COLO668 (cell line): ENCODE measurements at regions not wholly inside any gene's neighbourhood (a gene's known extent, or its start where the extent isn't known, plus 50 kb on each side); places are given as distances from the start of the nearest gene placed in this dataset.

Experiments
- DNase-seq: peaks from one replicate; lab custom pipeline; 2025; ENCODE audit not compliant: unreplicated experiment; lab: John Stamatoyannopoulos, UW

DNA sequence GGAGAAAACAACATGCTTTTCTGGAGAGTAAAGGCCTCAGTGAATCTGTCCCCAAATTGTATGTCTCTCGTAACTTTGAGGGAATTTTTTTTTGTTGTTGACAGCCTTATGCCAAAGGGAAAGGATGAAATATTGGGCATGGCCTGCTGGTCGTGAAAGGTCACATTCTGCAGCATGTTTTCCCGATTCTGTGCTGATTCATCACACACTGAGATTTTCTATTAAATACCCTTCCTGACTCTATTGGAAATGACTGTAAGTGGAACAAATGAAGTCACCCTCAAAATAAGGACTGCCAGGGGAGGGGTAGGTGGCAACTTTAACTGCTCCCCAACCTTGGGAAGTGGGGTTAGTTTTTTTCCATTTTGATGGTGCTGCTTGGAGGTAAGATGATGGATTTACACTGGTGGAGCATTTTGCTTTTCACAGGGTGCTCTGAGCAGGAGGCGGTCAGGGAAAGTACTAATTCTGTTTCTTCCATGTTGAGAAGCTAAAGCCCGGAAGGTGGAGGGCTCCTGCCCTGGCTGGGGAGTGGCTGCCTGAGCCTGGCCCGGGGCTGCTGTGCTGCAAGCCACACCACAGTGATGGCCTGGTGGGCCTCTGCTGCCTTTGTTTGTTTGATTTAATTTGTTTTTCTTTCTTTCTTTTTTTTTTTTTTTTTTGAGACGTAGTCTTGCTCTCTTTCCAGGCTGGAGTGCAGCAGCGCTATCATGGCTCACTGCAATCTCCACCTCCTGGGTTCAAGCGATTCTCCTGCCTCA, 116.8 kb upstream of the SPATA13 start:
- DNase-seq = no peak

GRCh38 chr13:24045597-24045996, 114.9 kb upstream of the SPATA13 start:
- no peak for DNase-seq

- no peak for DNase-seq
Observed at GRCh38 chr13:24050292-24050711, 110.2 kb upstream of the SPATA13 start.

DNA sequence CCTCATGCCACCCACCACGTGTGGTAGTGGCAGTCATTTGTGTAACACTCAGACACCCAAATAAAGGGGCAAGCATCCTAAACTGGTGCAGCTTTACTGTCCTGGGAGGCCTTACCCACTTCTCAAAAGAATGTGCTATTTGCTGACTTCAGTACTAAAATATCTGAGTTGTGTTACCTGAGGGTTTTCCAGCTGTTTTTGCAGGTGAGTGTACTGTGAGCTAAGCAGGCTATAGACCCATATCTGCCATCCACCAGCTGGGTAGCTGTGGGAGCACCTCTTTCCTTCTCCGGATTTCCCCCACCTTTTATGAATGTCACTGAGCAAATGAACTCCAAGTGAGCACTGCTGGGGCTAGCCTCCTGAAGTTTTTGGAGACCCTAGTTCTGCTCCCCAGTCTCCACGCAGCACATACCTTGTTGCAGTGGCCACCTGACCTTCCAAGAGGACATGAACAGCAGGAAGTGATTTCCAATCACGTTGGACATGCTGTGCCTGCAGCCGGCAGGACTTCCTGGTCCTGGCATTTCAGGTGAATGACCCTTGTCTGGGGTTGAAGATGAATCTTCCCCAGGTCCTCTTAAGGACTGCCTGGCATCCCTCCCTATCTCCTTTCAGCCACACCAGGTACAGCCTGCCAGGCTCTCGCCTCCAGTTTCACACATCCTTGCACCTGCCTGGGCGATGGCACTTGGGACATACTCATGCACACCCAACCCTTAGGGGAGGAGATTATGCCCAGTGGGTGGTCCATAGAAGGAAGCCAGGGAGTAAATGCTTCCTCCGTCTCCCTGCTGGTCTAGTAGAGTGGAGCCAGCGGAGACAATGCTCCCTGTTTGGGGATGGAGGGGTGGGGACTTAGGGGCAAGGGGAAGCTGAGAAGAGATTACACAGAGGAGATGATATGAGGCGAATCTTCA, 109.5 kb upstream of the SPATA13 start:
- DNase-seq = no peak

- DNase-seq = no peak
Observed at GRCh38 chr13:24052547-24053518, 107.7 kb upstream of the SPATA13 start.

DNA sequence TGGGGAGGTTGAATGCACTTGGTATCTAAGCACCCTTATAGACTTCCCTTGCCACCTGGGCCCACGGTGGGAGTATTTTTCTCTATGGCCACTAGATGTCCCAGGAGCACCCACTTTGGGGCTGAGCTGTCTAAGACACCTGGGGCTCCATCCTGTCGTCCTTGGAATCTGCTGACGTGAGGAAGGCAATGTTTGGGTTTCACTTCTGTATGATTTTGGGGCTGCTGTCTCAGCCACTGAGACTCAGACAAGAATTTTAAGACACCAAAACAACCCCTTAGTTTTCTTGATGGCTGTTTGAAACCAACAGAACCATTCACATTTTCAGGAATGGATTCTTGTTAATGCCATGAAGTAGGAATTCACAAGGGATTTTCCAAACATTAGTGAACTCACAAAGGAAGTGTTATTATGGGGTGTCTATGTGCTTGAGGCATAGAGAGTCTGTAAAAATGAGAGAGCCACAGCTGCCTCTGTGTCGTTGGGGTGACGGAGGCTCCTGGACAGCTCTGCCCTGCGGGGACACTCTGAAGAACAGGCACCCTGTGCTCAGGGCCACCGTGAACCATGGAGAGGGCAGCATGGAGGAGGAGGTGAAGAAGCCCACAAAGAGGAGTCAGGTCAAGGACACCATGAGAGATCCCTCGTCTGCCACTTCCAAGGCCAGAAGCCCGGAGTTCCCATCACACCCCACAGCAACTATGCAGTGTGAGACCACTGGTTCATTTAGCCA, 106.8 kb upstream of the SPATA13 start:
- DNase-seq = peak; percentile 87

DNA sequence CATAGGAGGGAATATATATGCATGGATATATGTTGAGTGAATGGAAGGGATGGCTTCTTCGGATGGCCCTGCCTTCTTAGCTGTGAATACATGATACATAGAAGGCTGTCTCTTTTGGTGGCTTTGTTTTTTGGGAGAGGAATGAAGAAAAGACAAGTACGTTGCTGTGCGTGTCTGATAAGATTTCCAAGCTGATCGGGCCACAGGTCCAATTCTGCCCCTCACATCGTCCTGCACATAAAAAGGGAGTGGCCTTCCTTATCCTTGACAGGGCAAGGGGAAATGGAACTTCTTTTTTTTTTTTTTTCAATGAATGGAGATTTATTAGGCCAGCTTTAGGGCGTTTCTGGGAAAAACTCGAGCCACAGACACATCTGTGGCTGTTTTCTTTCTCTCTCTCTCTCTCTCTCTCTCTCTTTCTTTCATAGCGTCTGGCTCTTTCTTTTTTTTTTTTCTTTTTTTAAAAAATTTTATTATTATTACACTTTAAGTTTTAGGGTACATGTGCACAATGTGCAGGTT, 103.8 kb upstream of the SPATA13 start:
- DNase-seq = no peak

DNA sequence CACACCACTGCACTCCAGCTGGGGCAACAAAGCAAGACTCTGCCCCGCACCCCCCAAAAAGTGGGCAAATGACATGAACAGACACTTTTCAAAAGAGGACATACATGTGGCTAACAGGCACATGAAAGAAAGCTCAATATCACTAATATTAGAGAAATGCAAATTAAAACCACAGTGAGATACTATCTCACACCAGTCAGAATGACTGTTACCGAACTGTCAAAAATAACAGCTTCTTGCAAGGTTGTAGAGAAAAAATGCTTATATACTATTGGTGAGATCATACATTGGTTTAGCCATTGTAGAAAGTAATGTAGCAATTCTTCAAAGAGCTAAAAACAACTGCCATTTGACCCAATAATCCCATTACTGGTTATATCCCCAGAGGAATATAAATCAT, 99.5 kb upstream of the SPATA13 start:
- no peak for DNase-seq

- no peak for DNase-seq
Observed at GRCh38 chr13:24063281-24063877, 97.1 kb upstream of the SPATA13 start.

- no peak for DNase-seq
Observed at GRCh38 chr13:24064371-24064770, 96.1 kb upstream of the SPATA13 start.

DNA sequence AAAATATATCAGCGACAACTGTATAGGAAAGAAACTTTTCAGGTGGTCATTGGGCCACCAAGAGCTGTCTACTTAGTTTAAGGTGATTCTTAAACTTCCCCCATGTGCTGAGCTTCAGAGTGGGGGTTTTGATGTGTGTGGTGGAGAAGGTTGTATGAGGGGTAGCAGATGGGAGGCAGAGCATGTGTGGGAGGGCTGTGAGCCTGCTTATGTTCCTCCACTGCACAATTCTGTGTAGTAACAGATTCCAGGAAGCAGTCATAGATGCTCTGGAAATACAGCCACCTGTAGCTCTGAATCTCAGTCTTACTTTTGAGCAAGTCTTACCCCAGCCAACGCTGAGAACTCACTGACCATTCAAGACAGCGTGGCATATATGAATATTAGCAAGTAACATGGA, 95.3 kb upstream of the SPATA13 start:
- DNase-seq = no peak

GRCh38 chr13:24066405-24067295, 93.9 kb upstream of the SPATA13 start:
- no peak for DNase-seq

- no peak for DNase-seq
Observed at GRCh38 chr13:24068472-24068871, 92.0 kb upstream of the SPATA13 start.

DNA sequence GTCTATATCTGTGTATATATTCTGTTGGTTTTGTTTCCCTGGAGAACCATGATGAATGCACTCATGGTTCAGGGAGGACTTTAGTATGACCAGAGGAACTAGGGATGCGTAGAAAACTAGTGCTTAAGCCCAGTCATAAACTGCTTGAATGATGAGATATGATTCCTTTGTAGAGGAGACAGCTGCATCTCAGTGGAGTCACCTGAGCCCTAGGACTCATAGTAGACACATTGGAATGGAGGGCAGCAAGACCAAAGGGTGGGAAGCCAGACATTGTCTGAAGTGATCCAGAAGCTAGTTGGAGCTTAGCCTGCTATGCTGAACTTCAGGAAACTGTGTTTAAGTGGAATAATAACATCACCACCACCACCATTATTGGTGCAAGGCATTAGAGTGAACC, 89.5 kb upstream of the SPATA13 start:
- no peak for DNase-seq

DNA sequence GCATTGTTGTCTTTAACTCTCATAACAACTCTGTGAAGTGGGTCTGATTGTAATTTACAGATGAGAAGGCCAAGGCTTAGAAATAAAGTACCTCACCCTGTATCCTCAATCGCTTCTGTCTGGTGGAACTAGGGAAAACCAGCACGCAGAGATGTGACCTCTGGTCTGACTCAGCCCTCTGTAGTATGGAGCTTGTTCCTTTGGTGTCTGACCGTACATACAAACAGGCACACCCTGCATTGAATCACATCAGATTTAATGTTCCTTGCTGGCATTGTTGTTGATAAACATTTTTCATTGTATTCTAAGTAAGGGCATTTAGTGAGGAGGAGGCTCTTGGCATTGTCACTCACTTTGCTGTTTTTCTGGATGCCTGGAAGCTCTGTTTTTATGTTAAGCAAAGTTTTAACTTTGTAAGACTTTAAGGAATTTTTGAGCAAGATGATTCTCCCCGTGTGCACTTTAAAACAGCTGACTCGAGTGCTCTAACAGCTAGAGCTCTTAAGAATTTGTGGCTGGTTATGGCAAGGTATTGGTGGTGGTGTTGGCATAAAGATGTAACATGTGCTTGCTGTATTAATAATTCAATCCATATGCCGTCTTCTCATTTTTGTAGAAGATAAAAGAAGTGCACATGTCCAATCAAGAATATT, 89.0 kb upstream of the SPATA13 start:
- no peak for DNase-seq

DNA sequence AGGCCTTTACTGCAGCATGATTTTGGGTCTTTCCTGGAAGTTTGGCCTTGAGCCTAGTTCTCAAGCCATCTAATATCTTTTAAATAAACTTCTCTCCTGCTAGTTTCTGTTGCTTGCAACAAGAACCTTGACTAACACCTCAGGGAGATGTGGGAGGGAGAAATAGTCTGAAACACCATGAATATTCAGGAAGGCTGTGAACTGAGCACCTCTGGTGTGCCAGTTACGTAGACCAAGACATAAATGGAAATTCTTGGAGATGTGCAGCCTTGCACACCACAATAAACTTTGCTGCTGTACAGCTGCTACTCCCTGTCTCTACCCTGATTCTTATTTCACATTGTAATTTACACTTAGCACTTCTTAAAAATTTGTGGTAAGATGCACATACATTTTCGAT, 86.9 kb upstream of the SPATA13 start:
- no peak for DNase-seq

- no peak for DNase-seq
Observed at GRCh38 chr13:24074678-24075077, 85.8 kb upstream of the SPATA13 start.
